Astrocyte of the spinal cord (primary cell): ENCODE measurements at regions not wholly inside any gene's neighbourhood (a gene's known extent, or its start where the extent isn't known, plus 50 kb on each side); places are given as distances from the start of the nearest gene placed in this dataset.

Experiments used
- DNase-seq: peaks from one replicate; pipeline ENCODE4 v3.0.0; 2011; ENCODE audit warnings: low read depth, low spot score
- H3K4me3 ChIP-seq: 2 replicates; pipeline ENCODE4 v1.5.1; 2011; ENCODE audit warnings: low read depth, mild to moderate bottlenecking, low read length, moderate library complexity
- in situ Hi-C: cut with HindIII; loops from 2 replicates; pipeline ENCODE4 v1.10.0; 2017; ENCODE audit warnings: low sequenced_read_pairs
- TF ChIP-seq, protein P1 (sequence below): IDR thresholded peaks from 2 replicates; pipeline ENCODE4 v1.5.1; 2012; ENCODE audit warnings: low read depth, mild to moderate bottlenecking, low read length, inconsistent platforms

DNA sequence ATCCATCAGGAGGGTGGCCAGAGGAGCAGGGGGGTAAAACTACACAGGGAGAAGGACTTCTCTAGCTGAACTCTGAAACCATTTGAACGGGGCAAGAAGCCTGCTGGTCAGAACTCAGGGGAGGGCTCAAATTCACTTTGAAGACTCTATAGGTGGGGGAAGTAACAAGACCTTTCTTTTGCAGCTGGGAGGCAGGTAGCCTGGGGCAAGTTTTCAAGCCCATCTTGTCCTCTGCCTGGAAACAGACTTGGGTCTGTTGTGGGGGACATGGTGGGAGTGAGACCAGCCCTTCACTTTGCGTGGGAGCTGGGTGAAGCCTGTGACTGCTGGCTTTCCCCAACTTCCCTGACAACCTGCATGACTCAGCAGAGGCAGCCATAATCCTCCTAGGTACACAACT is 312.3 kb downstream of the SPRY1 start:
- TF ChIP-seq, protein P1, sequence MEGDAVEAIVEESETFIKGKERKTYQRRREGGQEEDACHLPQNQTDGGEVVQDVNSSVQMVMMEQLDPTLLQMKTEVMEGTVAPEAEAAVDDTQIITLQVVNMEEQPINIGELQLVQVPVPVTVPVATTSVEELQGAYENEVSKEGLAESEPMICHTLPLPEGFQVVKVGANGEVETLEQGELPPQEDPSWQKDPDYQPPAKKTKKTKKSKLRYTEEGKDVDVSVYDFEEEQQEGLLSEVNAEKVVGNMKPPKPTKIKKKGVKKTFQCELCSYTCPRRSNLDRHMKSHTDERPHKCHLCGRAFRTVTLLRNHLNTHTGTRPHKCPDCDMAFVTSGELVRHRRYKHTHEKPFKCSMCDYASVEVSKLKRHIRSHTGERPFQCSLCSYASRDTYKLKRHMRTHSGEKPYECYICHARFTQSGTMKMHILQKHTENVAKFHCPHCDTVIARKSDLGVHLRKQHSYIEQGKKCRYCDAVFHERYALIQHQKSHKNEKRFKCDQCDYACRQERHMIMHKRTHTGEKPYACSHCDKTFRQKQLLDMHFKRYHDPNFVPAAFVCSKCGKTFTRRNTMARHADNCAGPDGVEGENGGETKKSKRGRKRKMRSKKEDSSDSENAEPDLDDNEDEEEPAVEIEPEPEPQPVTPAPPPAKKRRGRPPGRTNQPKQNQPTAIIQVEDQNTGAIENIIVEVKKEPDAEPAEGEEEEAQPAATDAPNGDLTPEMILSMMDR = no peak
- no peak for DNase-seq
- H3K4me3 ChIP-seq = no peak overlapping the region
- in situ Hi-C loops = no loop called here

GRCh38 chr4:123709336-123709735 is 312.7 kb downstream of the SPRY1 start:
- no peak for DNase-seq
- in situ Hi-C loops = no loop called here
- TF ChIP-seq, protein P1 = no peak

DNA sequence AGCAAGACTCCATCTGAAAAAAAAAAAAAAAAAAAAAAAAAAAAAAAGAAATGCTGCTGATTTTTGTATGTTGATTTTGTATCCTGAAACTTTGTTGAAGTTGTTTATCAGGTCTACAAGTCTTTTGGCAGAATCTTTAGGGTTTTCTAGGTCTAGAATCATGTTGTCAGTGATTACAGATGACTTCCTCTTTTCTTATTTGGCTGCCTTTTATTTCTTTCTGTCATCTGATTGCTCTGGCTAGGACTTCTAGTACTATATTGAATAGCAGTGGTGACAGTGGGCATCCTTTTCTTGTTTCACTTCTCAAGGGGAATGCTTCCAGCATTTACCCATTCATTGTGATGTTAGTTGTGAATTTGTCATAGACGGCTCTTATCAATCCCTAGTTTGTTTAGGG is 334.4 kb downstream of the SPRY1 start:
- H3K4me3 ChIP-seq = no peak overlapping the region
- in situ Hi-C loops = no loop called here
- TF ChIP-seq, protein P1 = no peak
- no peak for DNase-seq

More at GRCh38 chr4:123709336-123709735, 312.7 kb downstream of the SPRY1 start:
- no peak overlapping the region for H3K4me3 ChIP-seq

DNA sequence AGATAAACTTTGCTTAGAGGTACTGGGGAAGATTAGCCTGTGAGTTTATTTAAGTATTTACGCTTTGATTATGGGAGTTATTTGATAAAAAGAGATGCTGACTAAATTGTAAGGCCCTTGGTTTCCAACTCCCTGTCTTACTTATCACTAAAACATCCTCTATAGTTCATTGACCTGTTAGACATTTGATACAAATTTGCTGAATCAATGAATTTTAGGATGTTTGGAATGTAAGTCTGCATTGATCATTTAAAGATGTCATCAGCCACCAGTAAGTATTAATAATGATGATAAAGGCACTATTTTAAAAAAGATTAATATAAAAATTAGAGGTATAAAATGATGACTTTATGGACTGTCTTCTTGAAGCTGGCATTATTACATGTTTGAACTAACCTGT is 340.6 kb downstream of the SPRY1 start:
- H3K4me3 ChIP-seq = no peak overlapping the region
- DNase-seq = no peak
- TF ChIP-seq, protein P1 = no peak
- in situ Hi-C loops = no loop called here

GRCh38 chr4:123739806-123740205 is 343.2 kb downstream of the SPRY1 start:
- no peak overlapping the region for H3K4me3 ChIP-seq
- TF ChIP-seq, protein P1 = no peak
- no peak for DNase-seq
- in situ Hi-C loops = no loop called here

DNA sequence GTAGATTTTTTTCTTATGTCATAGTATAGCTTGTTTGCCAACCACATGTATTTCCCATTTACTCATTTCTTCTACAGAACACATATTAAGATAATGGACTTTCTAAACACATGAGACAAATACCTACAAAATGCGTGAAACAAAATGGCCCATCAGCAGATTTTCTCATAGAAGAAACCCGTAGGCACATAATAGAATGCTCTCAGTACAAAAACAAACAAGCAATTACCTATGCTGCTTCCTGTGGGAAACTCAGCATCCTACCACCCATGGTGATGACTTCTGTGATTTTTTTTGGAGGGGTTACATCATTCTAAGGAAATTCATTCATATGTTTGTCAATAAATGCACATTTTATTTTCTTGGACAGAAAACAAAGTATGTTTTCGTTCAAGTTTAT is 343.6 kb downstream of the SPRY1 start:
- in situ Hi-C loops = no loop called here
- H3K4me3 ChIP-seq = no peak overlapping the region
- TF ChIP-seq, protein P1 = no peak
- peak; percentile 10 for DNase-seq

GRCh38 chr4:123741906-123742305 is 345.3 kb downstream of the SPRY1 start:
- H3K4me3 ChIP-seq = no peak overlapping the region
- DNase-seq = peak; percentile 32
- in situ Hi-C loops = no loop called here
- TF ChIP-seq, protein P1 = no peak
